ENCODE measurements at regions not wholly inside any gene's neighbourhood (a gene's known extent, or its start where the extent isn't known, plus 50 kb on each side); places are given as distances from the start of the nearest gene placed in this dataset.

GRCh38 chr2:57782587-57782986 is 264.0 kb upstream of the VRK2 start:
- TF ChIP-seq, protein P1, sequence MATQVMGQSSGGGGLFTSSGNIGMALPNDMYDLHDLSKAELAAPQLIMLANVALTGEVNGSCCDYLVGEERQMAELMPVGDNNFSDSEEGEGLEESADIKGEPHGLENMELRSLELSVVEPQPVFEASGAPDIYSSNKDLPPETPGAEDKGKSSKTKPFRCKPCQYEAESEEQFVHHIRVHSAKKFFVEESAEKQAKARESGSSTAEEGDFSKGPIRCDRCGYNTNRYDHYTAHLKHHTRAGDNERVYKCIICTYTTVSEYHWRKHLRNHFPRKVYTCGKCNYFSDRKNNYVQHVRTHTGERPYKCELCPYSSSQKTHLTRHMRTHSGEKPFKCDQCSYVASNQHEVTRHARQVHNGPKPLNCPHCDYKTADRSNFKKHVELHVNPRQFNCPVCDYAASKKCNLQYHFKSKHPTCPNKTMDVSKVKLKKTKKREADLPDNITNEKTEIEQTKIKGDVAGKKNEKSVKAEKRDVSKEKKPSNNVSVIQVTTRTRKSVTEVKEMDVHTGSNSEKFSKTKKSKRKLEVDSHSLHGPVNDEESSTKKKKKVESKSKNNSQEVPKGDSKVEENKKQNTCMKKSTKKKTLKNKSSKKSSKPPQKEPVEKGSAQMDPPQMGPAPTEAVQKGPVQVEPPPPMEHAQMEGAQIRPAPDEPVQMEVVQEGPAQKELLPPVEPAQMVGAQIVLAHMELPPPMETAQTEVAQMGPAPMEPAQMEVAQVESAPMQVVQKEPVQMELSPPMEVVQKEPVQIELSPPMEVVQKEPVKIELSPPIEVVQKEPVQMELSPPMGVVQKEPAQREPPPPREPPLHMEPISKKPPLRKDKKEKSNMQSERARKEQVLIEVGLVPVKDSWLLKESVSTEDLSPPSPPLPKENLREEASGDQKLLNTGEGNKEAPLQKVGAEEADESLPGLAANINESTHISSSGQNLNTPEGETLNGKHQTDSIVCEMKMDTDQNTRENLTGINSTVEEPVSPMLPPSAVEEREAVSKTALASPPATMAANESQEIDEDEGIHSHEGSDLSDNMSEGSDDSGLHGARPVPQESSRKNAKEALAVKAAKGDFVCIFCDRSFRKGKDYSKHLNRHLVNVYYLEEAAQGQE (IDR thresholded peaks at IDR 0.05; ENCODE audit: low read depth, low read length) = no peak
- no peak for TF ChIP-seq POLR2AphosphoS5 (IDR thresholded peaks at IDR 0.05; ENCODE audit: low read depth, low read length)
- TF ChIP-seq CTCF (IDR thresholded peaks at IDR 0.05) = no peak
- TF ChIP-seq, protein P2, sequence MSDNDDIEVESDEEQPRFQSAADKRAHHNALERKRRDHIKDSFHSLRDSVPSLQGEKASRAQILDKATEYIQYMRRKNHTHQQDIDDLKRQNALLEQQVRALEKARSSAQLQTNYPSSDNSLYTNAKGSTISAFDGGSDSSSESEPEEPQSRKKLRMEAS (IDR thresholded peaks at IDR 0.05; ENCODE audit: low read depth) = no peak
- no peak for TF ChIP-seq RFX5 (IDR thresholded peaks at IDR 0.05; ENCODE audit: low read length)
- no peak for TF ChIP-seq EP300 (IDR thresholded peaks at IDR 0.05; ENCODE audit: borderline replicate concordance in 1 of 2, low read depth in 1 of 2, low read length in 1 of 2)
- TF ChIP-seq RAD21 (IDR thresholded peaks at IDR 0.05; ENCODE audit: low read length) = no peak
- TF ChIP-seq IRF3 (IDR thresholded peaks at IDR 0.05; ENCODE audit: low read depth, low read length) = no peak
- TF ChIP-seq, protein P3, sequence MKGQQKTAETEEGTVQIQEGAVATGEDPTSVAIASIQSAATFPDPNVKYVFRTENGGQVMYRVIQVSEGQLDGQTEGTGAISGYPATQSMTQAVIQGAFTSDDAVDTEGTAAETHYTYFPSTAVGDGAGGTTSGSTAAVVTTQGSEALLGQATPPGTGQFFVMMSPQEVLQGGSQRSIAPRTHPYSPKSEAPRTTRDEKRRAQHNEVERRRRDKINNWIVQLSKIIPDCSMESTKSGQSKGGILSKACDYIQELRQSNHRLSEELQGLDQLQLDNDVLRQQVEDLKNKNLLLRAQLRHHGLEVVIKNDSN (IDR thresholded peaks at IDR 0.05; ENCODE audit: borderline replicate concordance, low read depth) = no peak
- TF ChIP-seq RXRA (IDR thresholded peaks at IDR 0.05; ENCODE audit: borderline replicate concordance, low read depth) = no peak
- no peak for TF ChIP-seq GATA2 (CRISPR knock-in tag; IDR thresholded peaks at IDR 0.05)
